Spleen (tissue), 7 donors: ENCODE measurements at regions not wholly inside any gene's neighbourhood (a gene's known extent, or its start where the extent isn't known, plus 50 kb on each side); places are given as distances from the start of the nearest gene placed in this dataset.

ENCODE experiments used
- POLR2AphosphoS5 ChIP-seq, 3 donors: sonication (generic); formaldehyde crosslinking; IDR thresholded peaks; one replicate each; pipeline ENCODE4 v1.5.1; 2017; ENCODE audit warnings: antibody characterized with exemption in 3 of 3
- TF ChIP-seq, protein P1 (sequence below), 11 experiments: fragments of 200-600 bp in 7 of 11; fragments of 450-650 bp in 4 of 11; sonication (generic) in 4 of 11; IDR thresholded peaks in 8 of 11; conservative IDR thresholded peaks in 3 of 11; 1 replicate in 7 of 11; 2 replicates in 4 of 11; pipeline versions ENCODE4 v1.4.0 to v1.8.0; 2016 to 2021; ENCODE audit warnings: antibody characterized with exemption in 11 of 11, inconsistent platforms in 4 of 11, mild to moderate bottlenecking in 1 of 11
- donor health status: DM: no; HTN: no; CAD: no; lungs with moderate emphysema.
- donor health status: DM: no; HTN: no; CAD: no.
- donor health status: DM: no; HTN: no; CAD: no.

- TF ChIP-seq POLR2AphosphoS5 (IDR thresholded peaks at IDR 0.05) = no peak
- TF ChIP-seq, protein P1, sequence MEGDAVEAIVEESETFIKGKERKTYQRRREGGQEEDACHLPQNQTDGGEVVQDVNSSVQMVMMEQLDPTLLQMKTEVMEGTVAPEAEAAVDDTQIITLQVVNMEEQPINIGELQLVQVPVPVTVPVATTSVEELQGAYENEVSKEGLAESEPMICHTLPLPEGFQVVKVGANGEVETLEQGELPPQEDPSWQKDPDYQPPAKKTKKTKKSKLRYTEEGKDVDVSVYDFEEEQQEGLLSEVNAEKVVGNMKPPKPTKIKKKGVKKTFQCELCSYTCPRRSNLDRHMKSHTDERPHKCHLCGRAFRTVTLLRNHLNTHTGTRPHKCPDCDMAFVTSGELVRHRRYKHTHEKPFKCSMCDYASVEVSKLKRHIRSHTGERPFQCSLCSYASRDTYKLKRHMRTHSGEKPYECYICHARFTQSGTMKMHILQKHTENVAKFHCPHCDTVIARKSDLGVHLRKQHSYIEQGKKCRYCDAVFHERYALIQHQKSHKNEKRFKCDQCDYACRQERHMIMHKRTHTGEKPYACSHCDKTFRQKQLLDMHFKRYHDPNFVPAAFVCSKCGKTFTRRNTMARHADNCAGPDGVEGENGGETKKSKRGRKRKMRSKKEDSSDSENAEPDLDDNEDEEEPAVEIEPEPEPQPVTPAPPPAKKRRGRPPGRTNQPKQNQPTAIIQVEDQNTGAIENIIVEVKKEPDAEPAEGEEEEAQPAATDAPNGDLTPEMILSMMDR (IDR thresholded peaks at IDR 0.05 in 8 of 11, conservative IDR thresholded peaks at IDR 0.05 in 3 of 11) = no peak
Measured at GRCh38 chr11:59267736-59268475, 55.2 kb upstream of the MPEG1 start.
